Panc1 (cell line): ENCODE measurements at regions not wholly inside any gene's neighbourhood (a gene's known extent, or its start where the extent isn't known, plus 50 kb on each side); places are given as distances from the start of the nearest gene placed in this dataset.

Experiments
- CTCF ChIP-seq: fragments of 450-650 bp; IDR thresholded peaks from 2 replicates; pipeline ENCODE4 v1.5.1; 2017; ENCODE audit warnings: mild to moderate bottlenecking
- SIN3A ChIP-seq: IDR thresholded peaks from 2 replicates; pipeline ENCODE4 v1.6.1; 2012; ENCODE audit warnings: low read depth, mild to moderate bottlenecking, low read length, moderate library complexity, borderline replicate concordance; ENCODE audit not compliant: insufficient read depth

DNA sequence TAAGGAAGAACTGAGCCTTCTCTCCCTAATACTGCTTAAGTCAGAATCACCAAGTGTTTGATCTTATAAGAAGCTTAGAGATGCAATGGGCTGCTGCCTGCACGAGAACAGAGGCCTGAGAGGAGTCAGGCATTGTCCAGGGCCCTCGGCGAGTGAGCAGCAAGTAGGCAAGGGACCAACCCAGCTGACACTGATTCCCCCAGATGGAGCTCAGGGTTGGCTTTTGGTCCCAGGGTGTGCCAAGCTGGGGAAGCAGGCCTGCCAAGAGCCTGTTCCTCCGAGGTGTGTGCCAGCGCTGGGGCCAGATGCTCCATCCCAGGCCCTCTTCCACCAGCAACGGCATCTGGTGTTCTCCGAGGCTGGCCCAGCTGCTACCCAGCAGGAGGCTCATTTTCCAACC is 222.0 kb upstream of the ZMIZ1 start:
- TF ChIP-seq SIN3A (no peak), CTCF (no peak)
